ENCODE measurements at regions not wholly inside any gene's neighbourhood (a gene's known extent, or its start where the extent isn't known, plus 50 kb on each side); places are given as distances from the start of the nearest gene placed in this dataset.

- TF ChIP-seq CHD7 (IDR thresholded peaks at IDR 0.05; ENCODE audit: insufficient replicate concordance, low read length) (no peak), CBX5 (IDR thresholded peaks at IDR 0.05; ENCODE audit: low read depth, low read length) (no peak), NANOG (IDR thresholded peaks at IDR 0.05; ENCODE audit: insufficient read depth, low read depth, low read length, poor library complexity, severe bottlenecking) (no peak)
Measured at GRCh38 chr4:35836596-35836995, 407.7 kb downstream of the ARAP2 start (continued).
